SK-N-SH (cell line): ENCODE measurements at regions not wholly inside any gene's neighbourhood (a gene's known extent, or its start where the extent isn't known, plus 50 kb on each side); places are given as distances from the start of the nearest gene placed in this dataset.

ENCODE experiments used
- CTCF ChIP-seq: fragments of 200-600 bp; sonication (generic); IDR thresholded peaks from 2 replicates; pipeline ENCODE4 v1.6.1; 2017; ENCODE audit warnings: antibody characterized with exemption, mild to moderate bottlenecking, moderate library complexity
- MAX ChIP-seq: IDR thresholded peaks from 2 replicates; pipeline ENCODE4 v1.4.0; 2012; ENCODE audit warnings: low read depth
- NRF1 ChIP-seq: IDR thresholded peaks from 2 replicates; pipeline ENCODE4 v1.6.1; 2012; ENCODE audit warnings: low read depth, mild to moderate bottlenecking, low read length
- REST ChIP-seq: IDR thresholded peaks from 2 replicates; pipeline ENCODE4 v1.6.1; 2012; ENCODE audit warnings: mild to moderate bottlenecking, low read depth, low read length, moderate library complexity
- TF ChIP-seq, protein P1 (sequence below): IDR thresholded peaks from 2 replicates; pipeline ENCODE4 v1.4.0; 2012; ENCODE audit warnings: low read depth, borderline replicate concordance

- no peak for TF ChIP-seq REST
- TF ChIP-seq, protein P1, sequence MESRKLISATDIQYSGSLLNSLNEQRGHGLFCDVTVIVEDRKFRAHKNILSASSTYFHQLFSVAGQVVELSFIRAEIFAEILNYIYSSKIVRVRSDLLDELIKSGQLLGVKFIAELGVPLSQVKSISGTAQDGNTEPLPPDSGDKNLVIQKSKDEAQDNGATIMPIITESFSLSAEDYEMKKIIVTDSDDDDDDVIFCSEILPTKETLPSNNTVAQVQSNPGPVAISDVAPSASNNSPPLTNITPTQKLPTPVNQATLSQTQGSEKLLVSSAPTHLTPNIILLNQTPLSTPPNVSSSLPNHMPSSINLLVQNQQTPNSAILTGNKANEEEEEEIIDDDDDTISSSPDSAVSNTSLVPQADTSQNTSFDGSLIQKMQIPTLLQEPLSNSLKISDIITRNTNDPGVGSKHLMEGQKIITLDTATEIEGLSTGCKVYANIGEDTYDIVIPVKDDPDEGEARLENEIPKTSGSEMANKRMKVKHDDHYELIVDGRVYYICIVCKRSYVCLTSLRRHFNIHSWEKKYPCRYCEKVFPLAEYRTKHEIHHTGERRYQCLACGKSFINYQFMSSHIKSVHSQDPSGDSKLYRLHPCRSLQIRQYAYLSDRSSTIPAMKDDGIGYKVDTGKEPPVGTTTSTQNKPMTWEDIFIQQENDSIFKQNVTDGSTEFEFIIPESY = no peak
- TF ChIP-seq NRF1 = no peak
- TF ChIP-seq CTCF = no peak
- no peak for TF ChIP-seq MAX
These were observed 72.9 kb upstream of the PMFBP1 start for GRCh38 chr16:72244853-72245252.
